ENCODE measurements at regions not wholly inside any gene's neighbourhood (a gene's known extent, or its start where the extent isn't known, plus 50 kb on each side); places are given as distances from the start of the nearest gene placed in this dataset.

DNA sequence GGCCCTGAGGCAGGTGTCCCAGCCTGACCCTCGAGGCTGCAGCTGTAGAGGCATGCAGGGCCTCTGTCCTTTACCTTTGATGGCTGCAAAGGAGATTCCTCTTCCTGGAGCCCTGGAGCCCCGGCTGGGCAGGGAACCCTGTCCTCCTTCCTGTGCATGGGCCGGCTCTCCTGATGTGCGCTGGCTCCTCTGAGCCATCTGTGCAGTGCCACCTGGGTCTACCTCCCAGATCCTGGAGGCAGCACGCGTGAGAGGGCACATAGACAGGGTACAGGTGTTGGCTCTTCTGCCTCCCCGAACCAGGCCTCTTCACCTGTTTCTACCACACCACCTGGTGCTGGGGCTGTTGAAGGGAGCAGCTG lies 115.1 kb downstream of the BEGAIN start:
- no peak for TF ChIP-seq TCF12 (IDR thresholded peaks at IDR 0.05; ENCODE audit: low read depth, low read length)
- TF ChIP-seq, protein P1, sequence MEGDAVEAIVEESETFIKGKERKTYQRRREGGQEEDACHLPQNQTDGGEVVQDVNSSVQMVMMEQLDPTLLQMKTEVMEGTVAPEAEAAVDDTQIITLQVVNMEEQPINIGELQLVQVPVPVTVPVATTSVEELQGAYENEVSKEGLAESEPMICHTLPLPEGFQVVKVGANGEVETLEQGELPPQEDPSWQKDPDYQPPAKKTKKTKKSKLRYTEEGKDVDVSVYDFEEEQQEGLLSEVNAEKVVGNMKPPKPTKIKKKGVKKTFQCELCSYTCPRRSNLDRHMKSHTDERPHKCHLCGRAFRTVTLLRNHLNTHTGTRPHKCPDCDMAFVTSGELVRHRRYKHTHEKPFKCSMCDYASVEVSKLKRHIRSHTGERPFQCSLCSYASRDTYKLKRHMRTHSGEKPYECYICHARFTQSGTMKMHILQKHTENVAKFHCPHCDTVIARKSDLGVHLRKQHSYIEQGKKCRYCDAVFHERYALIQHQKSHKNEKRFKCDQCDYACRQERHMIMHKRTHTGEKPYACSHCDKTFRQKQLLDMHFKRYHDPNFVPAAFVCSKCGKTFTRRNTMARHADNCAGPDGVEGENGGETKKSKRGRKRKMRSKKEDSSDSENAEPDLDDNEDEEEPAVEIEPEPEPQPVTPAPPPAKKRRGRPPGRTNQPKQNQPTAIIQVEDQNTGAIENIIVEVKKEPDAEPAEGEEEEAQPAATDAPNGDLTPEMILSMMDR (IDR thresholded peaks at IDR 0.05; ENCODE audit: control extremely low read depth in 1 of 3, insufficient read depth in 1 of 3, low read depth in 1 of 3, low read length in 3 of 3): no peak
- TF ChIP-seq CBX5 (IDR thresholded peaks at IDR 0.05; ENCODE audit: low read depth, low read length): no peak
- TF ChIP-seq EZH2 (IDR thresholded peaks at IDR 0.05; ENCODE audit: low read depth, low read length, severe bottlenecking): no peak
- TF ChIP-seq POLR2AphosphoS5 (IDR thresholded peaks at IDR 0.05; ENCODE audit: low read depth, low read length): no peak

All from H1 (cell line).